ENCODE measurements at regions not wholly inside any gene's neighbourhood (a gene's known extent, or its start where the extent isn't known, plus 50 kb on each side); places are given as distances from the start of the nearest gene placed in this dataset.

- TF ChIP-seq SUZ12 (IDR thresholded peaks at IDR 0.05; ENCODE audit: extremely low read depth, insufficient read depth, insufficient read length), result no peak
- no peak for TF ChIP-seq YY1 (IDR thresholded peaks at IDR 0.05; ENCODE audit: insufficient read depth, insufficient read length)
- no peak for TF ChIP-seq ZNF274 (IDR thresholded peaks at IDR 0.05; ENCODE audit: low read depth, low read length)
Measured at GRCh38 chr1:55720261-55720660, 505.1 kb upstream of the USP24 start.

All from NT2/D1 (cell line).